A673 (cell line): ENCODE measurements at regions not wholly inside any gene's neighbourhood (a gene's known extent, or its start where the extent isn't known, plus 50 kb on each side); places are given as distances from the start of the nearest gene placed in this dataset.

Source experiments
- BruUV-seq: library from RNA; stranded (reverse); fragments of 400-500 nt; replicated peaks from 2 replicates; lab custom pipeline; 2021; lab: Mats Ljungman, UMichigan
- CTCF ChIA-PET: fragments of 300-600 bp; sonication (Branson Sonifier 250); formaldehyde crosslinking; loops from one replicate; lab custom pipeline; 2022; ENCODE audit warnings: antibody characterized with exemption; lab: Charles Lee
- POLR2A ChIA-PET: fragments of 300-600 bp; sonication (Branson Sonifier 250); formaldehyde crosslinking; loops from one replicate; lab custom pipeline; 2022; ENCODE audit warnings: antibody characterized with exemption; ENCODE audit not compliant: low non-redundant PET; lab: Charles Lee
- DNase-seq: peaks from one replicate; pipeline ENCODE4 v3.0.0-alpha.2; 2015; ENCODE audit warnings: low spot score
- H3K27ac ChIP-seq: fragments of 200-600 bp; sonication (generic); 2 replicates; pipeline ENCODE4 v1.5.1; 2016; ENCODE audit warnings: mixed run types, low read depth, mild to moderate bottlenecking, mixed read lengths, antibody characterized with exemption, low read length; ENCODE audit not compliant: poor library complexity, severe bottlenecking
- H3K27me3 ChIP-seq: fragments of 200-600 bp; sonication (generic); replicated peaks from 2 replicates; pipeline ENCODE4 v1.6.1; 2017; ENCODE audit warnings: mixed run types, low read depth, mild to moderate bottlenecking, mixed read lengths, antibody characterized with exemption, low read length; ENCODE audit not compliant: insufficient read depth, poor library complexity
- H3K36me3 ChIP-seq: fragments of 200-600 bp; sonication (generic); 2 replicates; pipeline ENCODE4 v1.6.1; 2016; ENCODE audit warnings: mixed run types, mild to moderate bottlenecking, mixed read lengths, antibody characterized with exemption, low read length; ENCODE audit not compliant: insufficient read depth, poor library complexity, severe bottlenecking
- H3K4me1 ChIP-seq: fragments of 200-600 bp; sonication (generic); 2 replicates; pipeline ENCODE4 v1.6.1; 2017; ENCODE audit warnings: mixed run types, mild to moderate bottlenecking, mixed read lengths, antibody characterized with exemption, low read length; ENCODE audit not compliant: insufficient read depth, poor library complexity, severe bottlenecking
- H3K4me3 ChIP-seq: fragments of 200-600 bp; sonication (generic); 2 replicates; pipeline ENCODE4 v1.5.1; 2016; ENCODE audit warnings: low read depth, mixed run types, mild to moderate bottlenecking, mixed read lengths, low read length; ENCODE audit not compliant: poor library complexity, severe bottlenecking
- H3K9me3 ChIP-seq: fragments of 200-600 bp; sonication (generic); 2 replicates; pipeline ENCODE4 v1.6.1; 2016; ENCODE audit warnings: mixed run types, low read depth, mild to moderate bottlenecking, mixed read lengths, antibody characterized with exemption, low read length; ENCODE audit not compliant: poor library complexity, severe bottlenecking
- CTCF ChIP-seq: fragments of 300-800, 200-600 bp; sonication (generic); conservative IDR thresholded peaks from 2 replicates; pipeline ENCODE4 v1.5.1; 2017; ENCODE audit warnings: low read depth, mild to moderate bottlenecking, antibody characterized with exemption, low read length, moderate library complexity, mixed read lengths
- EZH2 ChIP-seq: fragments of 200-600 bp; sonication (generic); IDR thresholded peaks from 2 replicates; pipeline ENCODE4 v1.6.1; 2017; ENCODE audit warnings: borderline replicate concordance, low read depth, mild to moderate bottlenecking, mixed read lengths, antibody characterized with exemption, low read length; ENCODE audit not compliant: poor library complexity, severe bottlenecking
- intact Hi-C: fragments of 100-400 bp; cut with micrococcal nuclease; formaldehyde crosslinking; loops from one replicate; pipeline ENCODE4 v1.10.0; 2022; ENCODE audit not compliant: unreplicated experiment

- ChIA-PET POLR2A (no interaction called here), CTCF (interaction anchor here (0.6 kb wide), 1 partner anchor 1165 kb away, joined by 4 read pairs; no protein-coding TSS in a partner anchor)
- H3K27ac ChIP-seq: no peak overlapping the region
- H3K4me3 ChIP-seq: no peak overlapping the region
- peaks cover 2% of the 10 kb centered on the region for H3K9me3 ChIP-seq
- no peaks in the 10 kb centered on the region for H3K36me3 ChIP-seq
- no peak for DNase-seq
- no peak for TF ChIP-seq EZH2
- no peak for TF ChIP-seq CTCF
- H3K4me1 ChIP-seq: no peaks in the 10 kb centered on the region
- intact Hi-C loops: no loop called here
- BruUV-seq: no TSS peak
- no peaks in the 10 kb centered on the region for H3K27me3 ChIP-seq
Observed at GRCh38 chr5:57102905-57103255, 71.0 kb upstream of the GPBP1 start.

- Histone ChIP-seq H3K27ac (no peak overlapping the region), H3K27me3 (no peaks in the 10 kb centered on the region), H3K4me1 (no peaks in the 10 kb centered on the region), H3K9me3 (no peaks in the 10 kb centered on the region), H3K36me3 (no peaks in the 10 kb centered on the region), H3K4me3 (no peak overlapping the region)
- DNase-seq: no peak
- ChIA-PET POLR2A (no interaction called here), CTCF (no interaction called here)
- BruUV-seq: no TSS peak
- TF ChIP-seq CTCF (no peak), EZH2 (no peak)
- intact Hi-C loops: no loop called here
Observed at GRCh38 chr5:57103317-57103907, 70.4 kb upstream of the GPBP1 start.

- no TSS peak for BruUV-seq
- intact Hi-C loops: no loop called here
- no peaks in the 10 kb centered on the region for H3K9me3 ChIP-seq
- no peaks in the 10 kb centered on the region for H3K4me1 ChIP-seq
- ChIA-PET POLR2A (no interaction called here), CTCF (no interaction called here)
- no peaks in the 10 kb centered on the region for H3K36me3 ChIP-seq
- H3K27ac ChIP-seq: no peak overlapping the region
- no peak overlapping the region for H3K4me3 ChIP-seq
- no peak for TF ChIP-seq EZH2
- no peak for TF ChIP-seq CTCF
- DNase-seq: no peak
- no peaks in the 10 kb centered on the region for H3K27me3 ChIP-seq
Observed at GRCh38 chr5:57106661-57107060, 67.2 kb upstream of the GPBP1 start.
